ENCODE measurements at regions not wholly inside any gene's neighbourhood (a gene's known extent, or its start where the extent isn't known, plus 50 kb on each side); places are given as distances from the start of the nearest gene placed in this dataset.

DNA sequence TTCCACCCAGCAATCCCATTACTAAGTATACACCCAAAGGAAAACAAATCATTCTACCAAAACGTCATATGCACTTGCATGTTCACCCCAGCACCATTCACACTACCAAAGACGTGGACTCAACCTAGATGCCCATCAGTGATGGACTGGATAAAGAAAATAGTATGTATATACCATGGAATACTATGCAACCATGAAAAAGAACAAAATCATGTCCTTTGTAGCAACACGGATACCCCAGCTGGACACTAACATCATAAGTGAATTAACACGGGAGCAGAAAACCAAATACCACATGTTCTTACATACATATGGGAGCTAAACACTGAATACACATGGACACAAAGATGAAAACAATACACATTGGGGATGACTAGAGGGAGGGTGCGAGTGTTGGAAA, 309.1 kb upstream of the KLF3 start:
- no peak for DNase-seq (ENCODE audit: low spot score)
- no peaks in the 10 kb centered on the region for H3K9me3 ChIP-seq (ENCODE audit: low read length)
- no TSS peak for BruUV-seq (replicated peaks)
- TF ChIP-seq, protein P1, sequence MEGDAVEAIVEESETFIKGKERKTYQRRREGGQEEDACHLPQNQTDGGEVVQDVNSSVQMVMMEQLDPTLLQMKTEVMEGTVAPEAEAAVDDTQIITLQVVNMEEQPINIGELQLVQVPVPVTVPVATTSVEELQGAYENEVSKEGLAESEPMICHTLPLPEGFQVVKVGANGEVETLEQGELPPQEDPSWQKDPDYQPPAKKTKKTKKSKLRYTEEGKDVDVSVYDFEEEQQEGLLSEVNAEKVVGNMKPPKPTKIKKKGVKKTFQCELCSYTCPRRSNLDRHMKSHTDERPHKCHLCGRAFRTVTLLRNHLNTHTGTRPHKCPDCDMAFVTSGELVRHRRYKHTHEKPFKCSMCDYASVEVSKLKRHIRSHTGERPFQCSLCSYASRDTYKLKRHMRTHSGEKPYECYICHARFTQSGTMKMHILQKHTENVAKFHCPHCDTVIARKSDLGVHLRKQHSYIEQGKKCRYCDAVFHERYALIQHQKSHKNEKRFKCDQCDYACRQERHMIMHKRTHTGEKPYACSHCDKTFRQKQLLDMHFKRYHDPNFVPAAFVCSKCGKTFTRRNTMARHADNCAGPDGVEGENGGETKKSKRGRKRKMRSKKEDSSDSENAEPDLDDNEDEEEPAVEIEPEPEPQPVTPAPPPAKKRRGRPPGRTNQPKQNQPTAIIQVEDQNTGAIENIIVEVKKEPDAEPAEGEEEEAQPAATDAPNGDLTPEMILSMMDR (conservative IDR thresholded peaks at IDR 0.05; ENCODE audit: low read length) = no peak
- no peak for TF ChIP-seq EZH2phosphoT487 (IDR thresholded peaks at IDR 0.05; ENCODE audit: borderline replicate concordance, low read depth, low read length)
- no peak overlapping the region for H2AFZ ChIP-seq (ENCODE audit: low read length)
- H3K79me2 ChIP-seq (ENCODE audit: insufficient read depth, low read depth, low read length) = no peaks in the 10 kb centered on the region
- no peak overlapping the region for H3K27ac ChIP-seq (ENCODE audit: low read depth, low read length, poor library complexity, severe bottlenecking)
- POLR2A ChIA-PET = interaction anchor here (0.6 kb wide), 1 partner anchor 32 kb away, joined by 3 read pairs; no protein-coding TSS in a partner anchor
- intact Hi-C loops (cut with micrococcal nuclease; ENCODE audit: unreplicated experiment) = no loop called here
- no peak overlapping the region for H3K4me2 ChIP-seq (ENCODE audit: low read length)
- H3K9me2 ChIP-seq (ENCODE audit: insufficient read depth, low read length) = 0 out of 2 replicates have a peak, but pooled peaks cover 3% of the 10 kb centered on the region
- no peaks in the 10 kb centered on the region for H3K36me3 ChIP-seq (ENCODE audit: insufficient read depth, low read length)
- CTCF ChIA-PET (ENCODE audit: unreplicated experiment) = no interaction called here
- no peaks in the 10 kb centered on the region for H3K4me1 ChIP-seq (ENCODE audit: insufficient read depth, low read length, poor library complexity, severe bottlenecking)
- no peaks in the 10 kb centered on the region for H4K20me1 ChIP-seq (ENCODE audit: insufficient read depth, low read length)
- H3K4me3 ChIP-seq (ENCODE audit: low read depth, low read length, poor library complexity, severe bottlenecking) = no peak overlapping the region

DNA sequence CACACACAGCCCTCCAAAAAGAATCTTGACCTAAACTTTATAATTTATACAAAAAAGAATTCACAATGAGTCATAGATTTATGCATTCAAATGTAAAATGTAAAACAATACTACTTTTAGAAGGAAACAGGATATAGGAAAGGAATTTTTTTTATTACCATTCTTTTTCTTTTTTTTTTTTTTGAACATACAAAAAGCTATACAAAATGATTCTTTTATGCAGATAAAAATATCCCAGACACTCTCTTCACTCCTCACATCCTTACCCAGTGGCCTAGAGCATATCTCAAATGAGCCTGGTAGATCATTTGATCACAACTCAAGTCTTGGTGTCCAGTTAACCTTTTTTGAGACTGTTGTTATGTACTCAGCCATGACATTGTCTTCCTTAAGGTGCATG, 307.3 kb upstream of the KLF3 start:
- Histone ChIP-seq H3K79me2 (ENCODE audit: insufficient read depth, low read depth, low read length) (no peaks in the 10 kb centered on the region), H3K4me1 (ENCODE audit: insufficient read depth, low read length, poor library complexity, severe bottlenecking) (no peaks in the 10 kb centered on the region), H3K4me3 (ENCODE audit: low read depth, low read length, poor library complexity, severe bottlenecking) (no peak overlapping the region), H3K9me3 (ENCODE audit: low read length) (no peaks in the 10 kb centered on the region), H2AFZ (ENCODE audit: low read length) (no peak overlapping the region), H3K9me2 (ENCODE audit: insufficient read depth, low read length) (0 out of 2 replicates have a peak, but pooled peaks cover 3% of the 10 kb centered on the region), H3K27ac (ENCODE audit: low read depth, low read length, poor library complexity, severe bottlenecking) (no peak overlapping the region), H4K20me1 (ENCODE audit: insufficient read depth, low read length) (no peaks in the 10 kb centered on the region), H3K4me2 (ENCODE audit: low read length) (no peak overlapping the region), H3K36me3 (ENCODE audit: insufficient read depth, low read length) (no peaks in the 10 kb centered on the region)
- no TSS peak for BruUV-seq (replicated peaks)
- TF ChIP-seq, protein P1 (conservative IDR thresholded peaks at IDR 0.05; ENCODE audit: low read length) = no peak
- no peak for TF ChIP-seq EZH2phosphoT487 (IDR thresholded peaks at IDR 0.05; ENCODE audit: borderline replicate concordance, low read depth, low read length)
- DNase-seq (ENCODE audit: low spot score) = no peak
- ChIA-PET POLR2A (interaction anchor here (0.6 kb wide), 1 partner anchor 519 kb away, joined by 5 read pairs; no protein-coding TSS in a partner anchor), CTCF (ENCODE audit: unreplicated experiment) (no interaction called here)
- intact Hi-C loops (cut with micrococcal nuclease; ENCODE audit: unreplicated experiment) = no loop called here

DNA sequence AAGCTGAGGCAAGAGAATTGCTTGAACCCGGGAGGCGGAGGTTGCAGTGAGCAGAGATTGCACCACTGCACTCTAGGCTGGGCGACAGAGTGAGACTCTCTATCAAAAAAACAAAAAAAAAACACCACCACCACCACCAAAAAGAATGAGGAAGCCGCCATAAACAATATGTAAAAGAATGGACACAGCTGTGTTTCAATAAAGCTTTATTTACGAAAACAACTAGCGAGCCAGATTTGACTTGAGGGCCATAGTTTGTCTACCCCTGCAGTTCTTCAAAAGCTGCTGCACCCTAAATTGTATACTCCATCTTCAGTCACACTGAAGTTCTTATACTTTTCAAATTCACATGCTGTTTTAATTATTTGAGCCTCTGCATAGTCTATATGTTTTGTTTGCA, 306.5 kb upstream of the KLF3 start:
- Histone ChIP-seq H3K4me2 (ENCODE audit: low read length) (no peak overlapping the region), H3K27ac (ENCODE audit: low read depth, low read length, poor library complexity, severe bottlenecking) (no peak overlapping the region), H2AFZ (ENCODE audit: low read length) (no peak overlapping the region), H3K36me3 (ENCODE audit: insufficient read depth, low read length) (no peaks in the 10 kb centered on the region), H4K20me1 (ENCODE audit: insufficient read depth, low read length) (no peaks in the 10 kb centered on the region), H3K4me3 (ENCODE audit: low read depth, low read length, poor library complexity, severe bottlenecking) (no peak overlapping the region), H3K9me2 (ENCODE audit: insufficient read depth, low read length) (0 out of 2 replicates have a peak, but pooled peaks cover 3% of the 10 kb centered on the region), H3K79me2 (ENCODE audit: insufficient read depth, low read depth, low read length) (no peaks in the 10 kb centered on the region), H3K4me1 (ENCODE audit: insufficient read depth, low read length, poor library complexity, severe bottlenecking) (no peaks in the 10 kb centered on the region), H3K9me3 (ENCODE audit: low read length) (no peaks in the 10 kb centered on the region)
- ChIA-PET CTCF (ENCODE audit: unreplicated experiment) (no interaction called here), POLR2A (no interaction called here)
- no TSS peak for BruUV-seq (replicated peaks)
- intact Hi-C loops (cut with micrococcal nuclease; ENCODE audit: unreplicated experiment) = no loop called here
- DNase-seq (ENCODE audit: low spot score) = no peak
- no peak for TF ChIP-seq EZH2phosphoT487 (IDR thresholded peaks at IDR 0.05; ENCODE audit: borderline replicate concordance, low read depth, low read length)
- TF ChIP-seq, protein P1 (conservative IDR thresholded peaks at IDR 0.05; ENCODE audit: low read length) = no peak

Measured in OCI-LY7 (cell line).